ENCODE measurements at regions not wholly inside any gene's neighbourhood (a gene's known extent, or its start where the extent isn't known, plus 50 kb on each side); places are given as distances from the start of the nearest gene placed in this dataset.

- no peaks in the 10 kb centered on the region for H3K79me2 ChIP-seq
- H3K4me1 ChIP-seq = peaks cover 9% of the 10 kb centered on the region
- no peak overlapping the region for H3K9ac ChIP-seq
- TF ChIP-seq CTCF (IDR thresholded peaks at IDR 0.05) = no peak
- no peak overlapping the region for H2AFZ ChIP-seq
- no peaks in the 10 kb centered on the region for H3K27me3 ChIP-seq (ENCODE audit: control insufficient read depth, insufficient read depth, low read length)
- H3K4me3 ChIP-seq (ENCODE audit: low read depth, low read length) = no peak overlapping the region
- H3K9me3 ChIP-seq (ENCODE audit: control insufficient read depth, low read length) = no peaks in the 10 kb centered on the region
- H3K36me3 ChIP-seq (ENCODE audit: control insufficient read depth, insufficient read depth, low read length) = no peaks in the 10 kb centered on the region
- H3K4me2 ChIP-seq (ENCODE audit: low read length) = no peak overlapping the region
- no peak overlapping the region for H3K27ac ChIP-seq
These were observed 290.2 kb downstream of the SOX4 start for GRCh38 chr6:21883595-21884328.

DNA sequence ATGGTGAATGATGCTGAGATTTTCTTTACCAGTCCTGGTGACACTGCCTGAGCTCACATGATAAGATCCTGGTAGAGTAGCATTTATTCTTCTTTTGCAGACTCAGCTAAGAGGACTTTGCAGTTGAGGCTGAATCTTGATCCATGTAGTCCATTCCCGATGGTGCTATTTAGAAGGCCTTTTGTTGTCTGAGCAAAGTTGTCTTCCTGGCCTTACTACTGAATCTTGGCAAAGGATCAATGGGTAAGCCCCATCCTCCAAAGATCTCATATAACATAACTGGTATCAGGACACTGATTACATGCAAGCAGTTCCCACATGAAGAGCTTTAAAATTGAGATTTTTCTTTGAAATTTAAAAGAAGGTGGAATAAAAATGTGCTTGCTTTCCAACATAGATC lies 291.6 kb downstream of the SOX4 start:
- Histone ChIP-seq H3K79me2 (no peaks in the 10 kb centered on the region), H2AFZ (peak overlapping the region; percentile 61), H3K9ac (no peak overlapping the region), H3K4me2 (ENCODE audit: low read length) (peak overlapping the region; percentile 34), H3K27me3 (ENCODE audit: control insufficient read depth, insufficient read depth, low read length) (no peaks in the 10 kb centered on the region), H3K27ac (no peak overlapping the region), H3K9me3 (ENCODE audit: control insufficient read depth, low read length) (no peaks in the 10 kb centered on the region), H3K4me1 (peaks cover 9% of the 10 kb centered on the region), H3K36me3 (ENCODE audit: control insufficient read depth, insufficient read depth, low read length) (no peaks in the 10 kb centered on the region), H3K4me3 (ENCODE audit: low read depth, low read length) (no peak overlapping the region)
- no peak for TF ChIP-seq CTCF (IDR thresholded peaks at IDR 0.05)

- Histone ChIP-seq H3K9ac (no peak overlapping the region), H3K9me3 (ENCODE audit: control insufficient read depth, low read length) (no peaks in the 10 kb centered on the region), H3K27me3 (ENCODE audit: control insufficient read depth, insufficient read depth, low read length) (no peaks in the 10 kb centered on the region), H2AFZ (peak overlapping the region; percentile 61), H3K27ac (no peak overlapping the region), H3K4me2 (ENCODE audit: low read length) (peak overlapping the region; percentile 34), H3K4me3 (ENCODE audit: low read depth, low read length) (no peak overlapping the region), H3K36me3 (ENCODE audit: control insufficient read depth, insufficient read depth, low read length) (no peaks in the 10 kb centered on the region), H3K4me1 (peaks cover 9% of the 10 kb centered on the region), H3K79me2 (no peaks in the 10 kb centered on the region)
- TF ChIP-seq CTCF (IDR thresholded peaks at IDR 0.05) = no peak
These were observed 292.1 kb downstream of the SOX4 start for GRCh38 chr6:21885532-21886114.

- Histone ChIP-seq H3K27ac (no peak overlapping the region), H3K79me2 (no peaks in the 10 kb centered on the region), H3K9ac (no peak overlapping the region), H3K27me3 (ENCODE audit: control insufficient read depth, insufficient read depth, low read length) (no peaks in the 10 kb centered on the region), H3K4me1 (peaks cover 9% of the 10 kb centered on the region), H3K9me3 (ENCODE audit: control insufficient read depth, low read length) (no peaks in the 10 kb centered on the region), H3K36me3 (ENCODE audit: control insufficient read depth, insufficient read depth, low read length) (no peaks in the 10 kb centered on the region), H3K4me2 (ENCODE audit: low read length) (no peak overlapping the region), H2AFZ (no peak overlapping the region), H3K4me3 (ENCODE audit: low read depth, low read length) (no peak overlapping the region)
- TF ChIP-seq CTCF (IDR thresholded peaks at IDR 0.05) = no peak
These were observed 293.1 kb downstream of the SOX4 start for GRCh38 chr6:21886542-21887151.
